GM21381 (cell line): ENCODE measurements at regions not wholly inside any gene's neighbourhood (a gene's known extent, or its start where the extent isn't known, plus 50 kb on each side); places are given as distances from the start of the nearest gene placed in this dataset.
"Not testable (repeated sequence)": the region's sequence is repeated elsewhere in the genome, so short reads cannot be mapped to it uniquely, and the experiment has no call there.

ENCODE experiments used
- ATAC-seq: cut with Tn5 transposase; IDR thresholded peaks from one replicate; pipeline ENCODE4 v1.9.1; 2021; ENCODE audit warnings: mild to moderate bottlenecking, moderate library complexity; ENCODE audit not compliant: unreplicated experiment

GRCh38 chr6:6966569-6966968, 141.2 kb upstream of the RREB1 start:
- no peak for ATAC-seq

DNA sequence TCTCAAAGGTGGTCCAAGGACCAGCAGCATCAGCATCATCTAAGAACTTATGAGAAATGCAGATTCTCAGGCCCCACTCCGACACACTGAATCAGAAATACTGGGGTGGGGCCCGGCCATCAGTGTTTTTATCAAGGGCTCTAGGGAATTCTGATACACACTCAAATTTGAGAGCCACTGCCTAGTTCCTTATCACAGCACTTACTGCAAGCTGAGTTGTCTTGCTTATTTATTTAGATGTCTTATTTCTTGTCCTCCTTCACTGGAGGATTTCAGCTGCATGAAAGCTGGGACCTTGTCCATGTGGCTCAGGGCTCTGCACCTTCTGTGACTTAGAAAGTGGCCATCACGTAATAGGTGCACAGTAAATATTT, 139.4 kb upstream of the RREB1 start:
- no peak for ATAC-seq

DNA sequence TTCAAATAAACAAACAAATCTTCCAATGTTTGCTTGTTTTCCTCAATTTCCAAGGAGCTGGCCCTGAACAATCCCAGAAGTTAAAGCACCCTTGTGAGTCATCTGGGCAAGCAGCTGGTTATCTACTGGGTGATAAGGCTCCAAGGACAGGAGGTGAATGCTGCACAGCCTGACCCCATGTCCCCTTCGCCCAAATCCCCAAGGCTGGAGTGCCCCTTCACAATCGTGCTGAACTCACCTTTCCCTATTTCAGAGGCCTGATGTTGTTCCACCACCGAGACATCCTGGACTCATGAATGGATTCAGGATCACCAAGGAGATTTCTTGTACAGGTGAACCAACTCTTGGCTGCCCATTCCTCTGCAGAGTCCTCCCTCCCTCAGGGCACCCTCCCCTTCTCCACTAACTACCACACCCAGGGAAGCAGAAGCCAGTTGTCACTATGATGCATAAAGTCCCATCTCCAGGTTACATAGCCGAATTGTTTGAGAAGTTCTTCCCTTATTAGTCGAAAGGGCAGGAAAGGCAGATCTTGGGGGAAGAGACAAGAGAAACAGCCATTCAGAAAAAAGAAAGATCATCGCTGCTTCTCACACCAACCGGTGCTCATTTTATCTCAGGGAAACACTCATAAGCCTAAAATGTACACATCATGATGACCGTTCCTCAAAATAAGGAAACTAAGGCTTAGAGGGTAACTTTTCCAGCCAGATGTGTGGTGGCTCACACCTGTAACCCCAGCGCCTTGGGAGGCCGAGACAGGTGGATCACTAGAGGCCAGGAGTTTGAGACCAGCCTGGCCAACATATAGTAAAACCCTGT, 138.8 kb upstream of the RREB1 start:
- no peak for ATAC-seq

DNA sequence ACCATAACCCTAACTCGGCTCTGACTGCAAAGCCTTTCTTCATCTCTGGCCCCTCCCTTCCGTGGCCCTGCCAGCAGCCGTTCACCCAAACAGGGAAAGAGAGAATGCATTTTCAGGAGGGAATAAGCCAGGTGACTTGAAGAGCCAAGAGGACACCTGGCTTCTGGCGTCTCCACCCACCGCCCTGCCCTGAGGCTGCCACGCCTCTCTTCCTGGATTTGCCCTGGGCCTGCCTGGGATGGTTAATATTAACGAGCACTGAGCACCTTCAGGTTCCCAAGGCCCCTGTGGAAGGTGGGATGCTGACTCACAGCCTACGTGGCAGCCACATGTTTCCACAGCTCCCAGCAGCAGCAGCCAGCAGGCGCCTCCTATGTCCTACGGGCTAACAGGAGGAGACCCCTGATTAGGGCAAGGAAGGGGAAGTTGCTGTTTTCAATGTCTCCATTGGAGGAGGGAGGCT, 138.0 kb upstream of the RREB1 start:
- ATAC-seq: no peak

DNA sequence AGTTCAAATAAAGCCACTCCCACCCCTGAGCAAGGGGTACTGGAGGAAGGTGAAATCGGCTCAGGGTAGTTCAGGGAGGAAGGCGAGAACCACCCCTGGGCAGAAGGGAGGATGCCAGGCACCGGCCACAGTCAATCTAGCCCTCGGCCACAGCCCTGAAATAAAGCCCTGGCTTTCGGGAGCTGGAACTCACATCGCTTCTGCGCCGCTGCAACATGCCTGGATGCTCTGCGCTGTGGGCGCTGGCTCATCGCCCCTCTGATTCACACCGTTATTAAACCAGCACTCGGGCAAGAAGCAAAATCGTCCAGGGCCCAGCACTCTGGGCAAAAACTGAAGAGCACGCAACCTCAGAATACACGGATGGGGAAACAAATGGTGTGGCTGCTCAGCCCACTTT, 136.9 kb upstream of the RREB1 start:
- ATAC-seq: no peak

DNA sequence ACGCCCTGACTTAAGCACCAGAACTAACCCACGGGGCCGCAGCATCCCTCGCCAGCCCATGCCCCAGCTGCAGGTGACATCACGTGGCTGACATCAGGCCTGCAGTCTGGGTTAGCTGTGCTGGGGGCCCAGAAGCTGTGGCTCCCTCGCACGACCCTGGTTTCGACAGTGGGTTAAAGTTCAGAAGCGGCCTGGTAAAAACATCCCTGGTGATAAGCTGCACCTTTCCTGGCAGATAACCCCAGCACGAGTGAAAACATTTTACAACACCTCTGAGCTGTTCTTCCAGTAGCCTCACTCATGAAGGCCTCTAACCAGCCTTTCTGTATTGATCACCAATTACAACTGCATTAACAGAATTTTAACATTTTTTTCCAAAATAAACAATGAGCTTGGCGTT, 136.4 kb upstream of the RREB1 start:
- no peak for ATAC-seq

DNA sequence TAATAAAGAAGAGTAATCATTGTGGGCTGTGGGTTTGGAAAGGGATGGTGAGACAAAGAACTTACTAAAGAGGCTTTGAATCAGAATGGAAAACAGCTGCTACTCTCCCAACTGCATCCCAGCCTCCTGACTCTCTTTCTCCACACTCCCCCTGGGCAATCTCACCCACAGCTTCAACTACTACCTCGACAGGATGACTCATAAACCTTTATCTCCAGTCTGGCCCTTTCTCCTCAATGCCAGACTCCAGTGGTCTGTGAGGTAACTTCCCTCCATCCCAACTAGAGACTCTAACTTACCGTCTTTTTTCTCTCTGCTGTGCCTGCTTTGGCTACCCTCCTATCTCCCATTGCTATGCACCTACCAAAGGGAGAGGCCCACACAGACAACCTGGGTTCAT, 135.3 kb upstream of the RREB1 start:
- no peak for ATAC-seq

- no peak for ATAC-seq
Observed at GRCh38 chr6:6973721-6974120, 134.0 kb upstream of the RREB1 start.

DNA sequence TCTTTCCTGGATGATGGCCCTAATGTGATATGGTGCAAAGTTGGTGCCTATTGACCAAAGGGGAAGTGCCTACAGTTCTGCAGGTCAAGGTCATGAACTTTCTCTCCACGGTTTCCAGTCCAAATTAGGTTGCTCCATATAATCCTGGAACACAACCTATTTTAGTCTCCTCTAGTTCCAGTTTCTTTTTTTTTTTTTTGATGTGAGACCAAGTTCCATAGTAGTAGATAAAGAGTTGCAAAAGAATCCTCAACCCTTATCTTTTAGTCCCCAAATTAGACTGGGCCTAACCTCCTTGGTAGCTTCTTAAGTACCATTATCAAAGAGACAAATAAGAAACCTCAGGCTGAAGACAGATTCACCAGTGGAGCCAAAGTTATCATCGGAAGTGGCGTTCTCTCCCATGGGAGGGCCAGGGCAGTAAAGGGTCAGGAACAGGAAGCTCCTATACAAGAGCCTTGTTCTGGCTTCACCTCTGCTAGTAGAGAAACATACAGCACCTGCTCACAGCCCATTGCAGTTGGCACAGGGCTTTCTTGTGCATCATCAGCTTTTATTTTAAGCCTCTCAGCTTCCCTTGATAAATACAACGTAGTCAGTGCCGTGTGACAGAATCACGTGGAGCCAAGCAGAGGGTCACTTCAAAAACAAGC, 132.2 kb upstream of the RREB1 start:
- no peak for ATAC-seq

DNA sequence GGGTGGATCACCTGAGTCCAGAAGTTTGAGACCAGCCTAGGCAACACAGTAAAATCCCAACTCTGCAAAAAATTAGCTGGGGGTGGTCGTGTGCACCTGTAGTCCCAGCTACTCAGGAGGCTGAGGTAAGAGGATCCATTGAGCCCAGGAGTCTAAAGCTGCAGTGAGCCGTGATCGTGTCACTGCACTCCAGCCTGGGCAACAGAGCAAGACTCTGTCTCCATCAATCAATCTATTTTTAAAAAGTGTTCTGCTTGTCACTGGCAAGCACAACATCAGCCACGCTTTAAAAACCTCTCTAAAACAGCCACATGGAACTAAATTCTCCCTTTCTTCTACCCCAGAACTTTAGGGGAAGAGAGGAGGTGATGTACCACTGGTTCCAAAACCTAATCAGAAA, 131.6 kb upstream of the RREB1 start:
- no peak for ATAC-seq

DNA sequence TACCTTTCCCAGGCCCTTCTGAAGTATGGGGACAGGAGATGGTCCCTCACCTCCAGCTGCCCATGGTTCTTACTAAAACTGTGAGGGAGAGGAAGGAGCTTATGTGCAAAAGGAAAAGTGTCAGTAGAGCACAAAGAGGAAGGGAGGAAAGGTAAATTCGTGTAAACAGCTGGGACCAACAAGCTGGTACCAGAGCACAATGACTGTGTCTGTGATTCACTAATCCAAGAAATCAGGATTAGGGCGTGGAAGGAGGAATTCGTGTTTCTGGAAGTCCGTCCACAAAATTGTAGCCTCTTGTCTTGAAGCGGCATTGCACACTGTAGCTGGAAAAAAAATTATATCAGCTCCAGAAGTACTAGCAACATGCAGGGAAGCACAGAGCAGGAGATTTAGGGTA, 129.0 kb upstream of the RREB1 start:
- ATAC-seq: no peak

- ATAC-seq: no peak
Observed at GRCh38 chr6:6980999-6981597, 126.7 kb upstream of the RREB1 start.

- no peak for ATAC-seq
Observed at GRCh38 chr6:6981681-6982322, 126.0 kb upstream of the RREB1 start.

DNA sequence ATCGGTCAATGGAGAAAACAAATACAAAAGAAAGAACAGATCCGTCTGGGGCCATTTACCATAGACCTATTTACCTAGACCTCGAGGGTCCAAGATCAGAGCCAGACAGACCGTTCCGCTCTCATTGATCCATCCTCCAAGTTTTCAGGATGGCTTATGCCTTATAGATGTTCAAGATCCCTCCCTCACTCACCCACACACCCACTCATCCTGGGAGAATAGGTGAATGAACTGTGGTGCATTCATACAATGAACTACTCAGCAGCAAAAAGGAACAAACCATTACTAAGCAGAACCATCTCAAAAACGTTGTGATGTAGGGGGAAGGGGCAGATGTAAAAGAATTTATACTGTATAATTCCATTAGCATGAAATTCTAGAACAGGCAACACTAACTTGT, 125.1 kb upstream of the RREB1 start:
- ATAC-seq: no peak

DNA sequence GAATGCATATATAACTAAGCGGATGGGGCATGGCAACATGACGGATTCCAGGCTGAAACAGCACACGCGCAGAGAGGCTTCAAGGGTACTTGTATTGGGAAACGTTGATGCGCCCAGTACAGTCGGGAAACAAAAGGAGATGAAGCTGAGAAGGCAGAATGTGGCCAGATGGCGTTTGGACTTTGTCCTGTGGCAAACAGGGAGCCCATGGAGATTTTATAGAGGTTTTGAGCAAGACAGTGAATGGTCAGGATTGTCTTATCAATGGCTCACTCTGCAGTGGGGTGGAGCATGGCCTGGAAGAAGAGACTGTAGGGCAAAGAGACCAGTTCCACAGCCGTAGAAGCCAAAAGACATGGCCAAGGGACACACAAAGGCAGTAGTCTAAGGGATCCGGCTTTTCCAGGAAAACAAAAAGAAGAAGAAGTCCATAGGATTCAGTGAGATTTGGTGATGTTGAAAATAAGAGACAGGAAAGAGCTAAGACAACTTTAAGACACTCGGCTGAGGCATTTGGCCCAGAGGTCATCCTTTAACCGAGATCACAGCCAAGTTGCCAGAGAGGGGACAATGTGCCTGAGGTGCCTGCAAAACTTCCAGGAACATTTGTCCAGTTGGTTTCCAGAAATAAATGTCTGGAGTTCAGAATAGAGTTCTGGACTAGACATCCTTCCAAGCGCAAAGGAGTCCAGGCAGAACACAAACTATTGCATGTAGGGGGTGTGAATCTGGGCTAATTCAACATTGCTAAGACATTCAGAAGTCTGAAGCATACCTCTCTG, 123.0 kb upstream of the RREB1 start:
- no peak for ATAC-seq

GRCh38 chr6:6986344-6986743, 121.4 kb upstream of the RREB1 start:
- ATAC-seq: no peak

GRCh38 chr6:6987749-6988148, 120.0 kb upstream of the RREB1 start:
- ATAC-seq: no peak

GRCh38 chr6:6990059-6990458, 117.7 kb upstream of the RREB1 start:
- not testable (repeated sequence) for ATAC-seq

- no peak for ATAC-seq
Observed at GRCh38 chr6:6993503-6994237, 114.1 kb upstream of the RREB1 start.

DNA sequence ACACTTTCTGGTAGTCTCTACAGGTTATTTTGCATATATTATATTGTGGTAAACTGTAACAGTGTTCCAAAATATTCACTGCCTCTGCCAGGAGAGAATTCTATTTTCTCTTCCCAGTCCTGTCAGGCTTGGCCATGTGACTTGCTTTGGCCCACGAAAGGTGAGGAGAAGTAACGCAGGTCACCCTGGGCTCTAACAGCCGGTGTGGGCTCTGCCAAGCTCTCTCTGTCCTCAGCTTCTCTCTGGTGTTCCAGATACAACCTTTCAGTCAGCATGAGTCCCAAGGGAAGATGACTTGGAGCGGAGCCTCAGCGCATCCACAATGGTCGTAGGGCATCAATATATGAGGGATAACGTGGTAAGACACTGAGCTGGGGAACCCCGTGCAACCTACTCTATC, 113.0 kb upstream of the RREB1 start:
- ATAC-seq: no peak
